HG03521 (cell line): ENCODE measurements at regions not wholly inside any gene's neighbourhood (a gene's known extent, or its start where the extent isn't known, plus 50 kb on each side); places are given as distances from the start of the nearest gene placed in this dataset.
"Not testable (repeated sequence)": the region's sequence is repeated elsewhere in the genome, so short reads cannot be mapped to it uniquely, and the experiment has no call there.

Experiments
- ATAC-seq: cut with Tn5 transposase; IDR thresholded peaks from one replicate; pipeline ENCODE4 v1.9.1; 2021; ENCODE audit warnings: mild to moderate bottlenecking, moderate library complexity; ENCODE audit not compliant: unreplicated experiment

GRCh38 chr21:15119486-15119885 is 54.7 kb upstream of the NRIP1 start:
- no peak for ATAC-seq

- ATAC-seq, result no peak
Observed at GRCh38 chr21:15121097-15121654, 56.4 kb upstream of the NRIP1 start.

GRCh38 chr21:15121655-15122120 is 56.9 kb upstream of the NRIP1 start:
- ATAC-seq, result no peak

GRCh38 chr21:15122241-15122640 is 57.4 kb upstream of the NRIP1 start:
- no peak for ATAC-seq

GRCh38 chr21:15124731-15125130 is 59.9 kb upstream of the NRIP1 start:
- ATAC-seq, result no peak

GRCh38 chr21:15126948-15127347 is 62.1 kb upstream of the NRIP1 start:
- ATAC-seq, result no peak

- no peak for ATAC-seq
Observed at GRCh38 chr21:15127437-15127836, 62.6 kb upstream of the NRIP1 start.

GRCh38 chr21:15128267-15128666 is 63.5 kb upstream of the NRIP1 start:
- ATAC-seq, result no peak

GRCh38 chr21:15128714-15129113 is 63.9 kb upstream of the NRIP1 start:
- not testable (repeated sequence) for ATAC-seq

GRCh38 chr21:15130326-15130725 is 65.5 kb upstream of the NRIP1 start:
- ATAC-seq, result no peak

GRCh38 chr21:15130751-15131150 is 66.0 kb upstream of the NRIP1 start:
- no peak for ATAC-seq

GRCh38 chr21:15132781-15133180 is 68.0 kb upstream of the NRIP1 start:
- ATAC-seq, result no peak

GRCh38 chr21:15134701-15135470 is 70.1 kb upstream of the NRIP1 start:
- no peak for ATAC-seq

GRCh38 chr21:15135867-15136629 is 71.2 kb upstream of the NRIP1 start:
- no peak for ATAC-seq

- ATAC-seq, result no peak
Observed at GRCh38 chr21:15138490-15138889, 73.7 kb upstream of the NRIP1 start.

- no peak for ATAC-seq
Observed at GRCh38 chr21:15139898-15140297, 75.1 kb upstream of the NRIP1 start.

- ATAC-seq, result no peak
Observed at GRCh38 chr21:15140321-15141019, 75.7 kb upstream of the NRIP1 start.

GRCh38 chr21:15141261-15141970 is 76.6 kb upstream of the NRIP1 start:
- ATAC-seq, result no peak

- ATAC-seq, result no peak
Observed at GRCh38 chr21:15144026-15144425, 79.2 kb upstream of the NRIP1 start.

- ATAC-seq, result no peak
Observed at GRCh38 chr21:15148437-15148836, 83.6 kb upstream of the NRIP1 start.
